ENCODE measurements at regions not wholly inside any gene's neighbourhood (a gene's known extent, or its start where the extent isn't known, plus 50 kb on each side); places are given as distances from the start of the nearest gene placed in this dataset.
A peak's percentile ranks its signal among the peaks of the same experiment; 100 is the strongest.

- H3K27me3 ChIP-seq (replicated peaks; ENCODE audit: control insufficient read depth, insufficient read depth, low read length), result no peaks in the 10 kb centered on the region
- no peak for TF ChIP-seq CTCF (IDR thresholded peaks at IDR 0.05; ENCODE audit: insufficient read depth, low read length, poor library complexity, severe bottlenecking)
- no peak overlapping the region for H3K4me3 ChIP-seq (replicated peaks; ENCODE audit: low read depth, low read length)
- H3K36me3 ChIP-seq (ENCODE audit: control insufficient read depth, insufficient read depth, low read length), result no peaks in the 10 kb centered on the region
- no peak for DNase-seq (ENCODE audit: extremely low read depth, insufficient read length)
These were observed 357.6 kb upstream of the SETBP1 start for GRCh38 chr18:44323125-44323524.

- no peak for DNase-seq (ENCODE audit: extremely low read depth, insufficient read length)
- Histone ChIP-seq H3K36me3 (ENCODE audit: control insufficient read depth, insufficient read depth, low read length) (no peaks in the 10 kb centered on the region), H3K4me3 (replicated peaks; ENCODE audit: low read depth, low read length) (no peak overlapping the region), H3K27me3 (replicated peaks; ENCODE audit: control insufficient read depth, insufficient read depth, low read length) (no peaks in the 10 kb centered on the region)
- no peak for TF ChIP-seq CTCF (IDR thresholded peaks at IDR 0.05; ENCODE audit: insufficient read depth, low read length, poor library complexity, severe bottlenecking)
These were observed 356.3 kb upstream of the SETBP1 start for GRCh38 chr18:44324361-44324760.

- DNase-seq (ENCODE audit: extremely low read depth, insufficient read length), result no peak
- peak; percentile 67 for TF ChIP-seq CTCF (IDR thresholded peaks at IDR 0.05; ENCODE audit: insufficient read depth, low read length, poor library complexity, severe bottlenecking)
- Histone ChIP-seq H3K4me3 (replicated peaks; ENCODE audit: low read depth, low read length) (no peak overlapping the region), H3K27me3 (replicated peaks; ENCODE audit: control insufficient read depth, insufficient read depth, low read length) (no peaks in the 10 kb centered on the region), H3K36me3 (ENCODE audit: control insufficient read depth, insufficient read depth, low read length) (no peaks in the 10 kb centered on the region)
These were observed 354.6 kb upstream of the SETBP1 start for GRCh38 chr18:44325903-44326635.

- Histone ChIP-seq H3K4me3 (replicated peaks; ENCODE audit: low read depth, low read length) (no peak overlapping the region), H3K27me3 (replicated peaks; ENCODE audit: control insufficient read depth, insufficient read depth, low read length) (no peaks in the 10 kb centered on the region), H3K36me3 (ENCODE audit: control insufficient read depth, insufficient read depth, low read length) (no peaks in the 10 kb centered on the region)
- no peak for DNase-seq (ENCODE audit: extremely low read depth, insufficient read length)
- TF ChIP-seq CTCF (IDR thresholded peaks at IDR 0.05; ENCODE audit: insufficient read depth, low read length, poor library complexity, severe bottlenecking), result no peak
These were observed 348.8 kb upstream of the SETBP1 start for GRCh38 chr18:44331656-44332570.

GRCh38 chr18:44341759-44342158, 338.9 kb upstream of the SETBP1 start:
- TF ChIP-seq CTCF (IDR thresholded peaks at IDR 0.05; ENCODE audit: insufficient read depth, low read length, poor library complexity, severe bottlenecking), result no peak
- no peak for DNase-seq (ENCODE audit: extremely low read depth, insufficient read length)
- Histone ChIP-seq H3K27me3 (replicated peaks; ENCODE audit: control insufficient read depth, insufficient read depth, low read length) (no peaks in the 10 kb centered on the region), H3K36me3 (ENCODE audit: control insufficient read depth, insufficient read depth, low read length) (no peaks in the 10 kb centered on the region), H3K4me3 (replicated peaks; ENCODE audit: low read depth, low read length) (no peak overlapping the region)

Data from GM06990 (cell line).